Epithelial cell of proximal tubule (primary cell): ENCODE measurements at regions not wholly inside any gene's neighbourhood (a gene's known extent, or its start where the extent isn't known, plus 50 kb on each side); places are given as distances from the start of the nearest gene placed in this dataset.

Source experiments
- DNase-seq: peaks from one replicate; pipeline ENCODE4 v3.0.0-alpha.2; 2011; ENCODE audit warnings: low read depth
- H3K4me3 ChIP-seq: 2 replicates; pipeline ENCODE4 v1.5.1; 2011; ENCODE audit warnings: low read depth, mild to moderate bottlenecking, low read length
- CTCF ChIP-seq: conservative IDR thresholded peaks from 2 replicates; pipeline ENCODE4 v1.5.1; 2012; ENCODE audit warnings: low read depth, mild to moderate bottlenecking, low read length

DNA sequence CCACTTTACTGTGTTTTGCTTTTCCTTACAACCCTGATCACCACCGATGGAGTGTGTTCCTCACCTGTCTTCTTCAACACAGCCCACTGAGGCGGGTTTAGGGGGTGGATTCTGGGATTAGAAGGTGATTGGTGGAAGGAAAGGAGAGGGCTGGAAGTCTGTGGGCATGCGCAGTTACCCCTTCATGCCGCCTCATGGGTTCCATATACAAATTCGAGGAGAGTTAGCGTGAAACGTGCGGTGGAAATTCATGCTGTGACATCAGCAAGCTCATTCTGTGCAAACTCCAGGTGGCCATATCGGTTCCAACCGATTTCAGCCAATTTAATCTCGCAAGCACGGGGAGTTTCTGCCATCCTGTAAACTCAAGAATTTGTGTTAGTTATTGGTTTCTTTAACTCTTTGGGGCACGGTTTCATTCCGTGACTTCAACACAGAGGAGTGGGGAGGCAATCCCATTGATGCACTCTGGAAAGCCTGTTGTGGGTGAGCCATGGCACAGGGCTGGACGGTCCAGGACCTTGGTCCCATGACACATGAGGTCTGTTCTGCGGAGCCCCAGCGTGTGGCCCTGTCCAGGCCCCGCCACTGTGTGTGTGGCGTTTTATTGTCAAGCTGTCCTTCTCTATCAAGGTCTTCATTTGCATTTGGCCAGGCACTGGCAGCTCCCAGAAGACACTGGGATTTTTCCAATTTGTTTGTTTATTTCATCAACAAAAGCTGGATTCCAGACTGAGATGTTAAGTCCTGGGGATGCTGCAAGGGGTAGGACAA is 482.8 kb upstream of the SULF2 start:
- TF ChIP-seq CTCF: no peak
- H3K4me3 ChIP-seq: no peak overlapping the region
- no peak for DNase-seq

DNA sequence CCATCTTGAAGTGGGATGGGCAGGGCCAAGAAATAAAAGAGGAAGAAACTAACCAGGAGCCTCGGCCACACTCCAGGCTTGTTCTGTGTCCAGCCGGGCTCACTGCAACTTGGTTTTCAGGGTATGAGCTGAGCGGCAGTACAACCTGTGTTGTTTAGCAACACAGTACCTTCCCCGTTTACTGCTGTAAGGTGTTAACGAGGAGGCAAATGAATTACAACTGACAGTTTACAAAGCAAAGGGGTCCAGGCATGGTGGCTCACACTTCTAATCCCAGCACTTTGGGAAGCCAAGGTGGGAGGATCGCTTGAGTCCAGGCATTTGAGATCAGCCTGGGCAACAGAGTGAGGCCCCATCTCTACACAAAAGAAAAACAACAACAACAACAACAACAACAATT is 481.3 kb upstream of the SULF2 start:
- no peak for DNase-seq
- TF ChIP-seq CTCF: no peak
- H3K4me3 ChIP-seq: no peak overlapping the region

DNA sequence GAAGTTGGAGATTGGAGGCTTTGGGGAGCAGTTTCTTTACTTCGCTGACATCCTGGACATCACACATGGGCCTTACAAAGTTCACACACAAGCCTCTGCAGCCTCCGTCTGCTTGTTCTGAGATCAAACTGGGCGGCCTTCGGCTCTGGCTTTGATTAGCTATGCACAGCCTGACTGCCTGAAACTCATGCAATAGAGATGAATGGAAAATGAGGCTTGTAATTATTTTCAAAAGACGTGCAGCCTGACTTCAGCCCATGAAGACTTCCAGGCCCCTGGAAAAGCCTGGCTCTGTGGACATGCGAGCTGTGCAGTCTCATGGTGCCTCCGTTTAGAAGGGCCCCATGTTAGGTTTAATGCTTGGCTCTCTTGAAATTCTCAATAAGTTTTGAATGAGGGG is 480.5 kb upstream of the SULF2 start:
- TF ChIP-seq CTCF: no peak
- H3K4me3 ChIP-seq: no peak overlapping the region
- DNase-seq: no peak

GRCh38 chr20:48262955-48263354 is 477.7 kb upstream of the SULF2 start:
- no peak for DNase-seq
- TF ChIP-seq CTCF: no peak
- no peak overlapping the region for H3K4me3 ChIP-seq

- DNase-seq: no peak
- H3K4me3 ChIP-seq: no peak overlapping the region
- no peak for TF ChIP-seq CTCF
Observed at GRCh38 chr20:48262466-48262865, 477.2 kb upstream of the SULF2 start.

DNA sequence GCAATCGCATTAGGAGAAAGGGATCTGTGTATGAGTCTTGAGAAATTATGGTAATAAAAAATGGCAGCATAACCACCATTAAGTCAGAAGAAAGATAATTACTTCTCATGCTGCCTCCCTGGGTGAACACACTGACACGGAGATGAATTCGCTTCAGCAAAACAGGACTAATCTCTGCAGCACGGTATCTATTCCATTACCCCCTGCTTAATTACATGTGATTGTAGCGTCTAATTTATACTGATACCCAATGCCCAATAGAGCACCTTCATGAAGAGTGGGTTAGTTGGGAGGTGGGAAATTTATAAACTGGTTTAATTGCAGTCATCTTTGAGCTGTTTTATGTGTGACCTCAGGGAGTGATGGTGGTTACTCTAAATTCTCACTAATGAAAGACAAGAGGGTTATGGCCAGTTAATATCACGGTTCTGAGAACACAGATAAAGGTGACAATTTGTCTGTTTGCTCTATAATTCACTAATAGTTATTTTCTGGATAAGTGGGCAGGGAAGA is 476.2 kb upstream of the SULF2 start:
- DNase-seq: no peak
- no peak for TF ChIP-seq CTCF

More for the DNA sequence above, 476.2 kb upstream of the SULF2 start:
- H3K4me3 ChIP-seq: no peak overlapping the region
